ENCODE measurements at regions not wholly inside any gene's neighbourhood (a gene's known extent, or its start where the extent isn't known, plus 50 kb on each side); places are given as distances from the start of the nearest gene placed in this dataset.

GRCh38 chr11:13868710-13869397, 93.7 kb upstream of the SPON1 start:
- Histone ChIP-seq H3F3A (ENCODE audit: low read length, unreplicated experiment) (no peaks in the 10 kb centered on the region), H3K4me2 (ENCODE audit: low read length) (peak overlapping the region; percentile 20), H2AFZ (ENCODE audit: low read length) (no peak overlapping the region), H3K9me2 (replicated peaks; ENCODE audit: low read length) (no peaks in the 10 kb centered on the region), H4K20me1 (ENCODE audit: low read length) (no peaks in the 10 kb centered on the region), H3K9ac (ENCODE audit: low read length) (peak overlapping the region; percentile 29; the same call in 1 of the 2 replicates), H3K27ac (ENCODE audit: low read length) (peak overlapping the region; percentile 90), H3K27me3 (ENCODE audit: low read length) (no peaks in the 10 kb centered on the region), H3K9me3 (ENCODE audit: low read length) (no peaks in the 10 kb centered on the region), H3K79me2 (ENCODE audit: low read length) (no peaks in the 10 kb centered on the region), H3K4me3 (ENCODE audit: low read length) (no peak overlapping the region), H3K36me3 (ENCODE audit: low read depth, low read length) (no peaks in the 10 kb centered on the region), H3K4me1 (ENCODE audit: insufficient read depth, low read length) (peaks cover 19% of the 10 kb centered on the region)
- POLR2A ChIA-PET (ENCODE audit: unreplicated experiment) = no interaction called here
- CTCF ChIA-PET = no interaction called here
- ATAC-seq = peak; percentile 65
- TF ChIP-seq EZH2phosphoT487 (IDR thresholded peaks at IDR 0.05; ENCODE audit: borderline replicate concordance, low read length) (no peak), EZH2 (IDR thresholded peaks at IDR 0.05; ENCODE audit: low read length, unreplicated experiment) (no peak), CTCF (conservative IDR thresholded peaks at IDR 0.05; ENCODE audit: low read depth, low read length) (no peak)
- peak; percentile 86 for DNase-seq
- no TSS peak for BruUV-seq (replicated peaks)
- intact Hi-C loops (cut with micrococcal nuclease) = loop anchor here (10.0 kb wide), 1 partner anchor 204 kb away; the partner anchor contains the start of gene FAR1

GRCh38 chr11:13869398-13869886, 93.1 kb upstream of the SPON1 start:
- BruUV-seq (replicated peaks) = no TSS peak
- TF ChIP-seq EZH2phosphoT487 (IDR thresholded peaks at IDR 0.05; ENCODE audit: borderline replicate concordance, low read length) (no peak), CTCF (conservative IDR thresholded peaks at IDR 0.05; ENCODE audit: low read depth, low read length) (no peak), EZH2 (IDR thresholded peaks at IDR 0.05; ENCODE audit: low read length, unreplicated experiment) (no peak)
- Histone ChIP-seq H3K9me2 (replicated peaks; ENCODE audit: low read length) (no peaks in the 10 kb centered on the region), H2AFZ (ENCODE audit: low read length) (no peak overlapping the region), H3K9ac (ENCODE audit: low read length) (peak overlapping the region; percentile 67), H3K4me3 (ENCODE audit: low read length) (no peak overlapping the region), H3K4me2 (ENCODE audit: low read length) (peak overlapping the region; percentile 20), H3F3A (ENCODE audit: low read length, unreplicated experiment) (no peaks in the 10 kb centered on the region), H3K9me3 (ENCODE audit: low read length) (no peaks in the 10 kb centered on the region), H3K36me3 (ENCODE audit: low read depth, low read length) (no peaks in the 10 kb centered on the region), H3K27ac (ENCODE audit: low read length) (peak overlapping the region; percentile 90), H3K27me3 (ENCODE audit: low read length) (no peaks in the 10 kb centered on the region), H3K4me1 (ENCODE audit: insufficient read depth, low read length) (peaks cover 24% of the 10 kb centered on the region), H3K79me2 (ENCODE audit: low read length) (no peaks in the 10 kb centered on the region), H4K20me1 (ENCODE audit: low read length) (no peaks in the 10 kb centered on the region)
- ATAC-seq (no peak), DNase-seq (no peak)
- intact Hi-C loops (cut with micrococcal nuclease) = loop anchor here (10.0 kb wide), 1 partner anchor 205 kb away; the partner anchor contains the start of gene FAR1
- ChIA-PET CTCF (no interaction called here), POLR2A (ENCODE audit: unreplicated experiment) (no interaction called here)

GRCh38 chr11:13874597-13874996, 87.9 kb upstream of the SPON1 start:
- peaks cover 16% of the 10 kb centered on the region for H3K4me1 ChIP-seq (ENCODE audit: insufficient read depth, low read length)
- H3K27me3 ChIP-seq (ENCODE audit: low read length) = no peaks in the 10 kb centered on the region
- H2AFZ ChIP-seq (ENCODE audit: low read length) = no peak overlapping the region
- intact Hi-C loops (cut with micrococcal nuclease) = no loop called here
- DNase-seq = no peak
- BruUV-seq (replicated peaks) = no TSS peak
- H3K27ac ChIP-seq (ENCODE audit: low read length) = no peak overlapping the region
- H3K79me2 ChIP-seq (ENCODE audit: low read length) = no peaks in the 10 kb centered on the region
- H3K4me2 ChIP-seq (ENCODE audit: low read length) = no peak overlapping the region
- H3K36me3 ChIP-seq (ENCODE audit: low read depth, low read length) = no peaks in the 10 kb centered on the region
- ATAC-seq = no peak
- no peaks in the 10 kb centered on the region for H3K9me2 ChIP-seq (replicated peaks; ENCODE audit: low read length)
- ChIA-PET CTCF (no interaction called here), POLR2A (ENCODE audit: unreplicated experiment) (no interaction called here)
- no peaks in the 10 kb centered on the region for H3F3A ChIP-seq (ENCODE audit: low read length, unreplicated experiment)
- TF ChIP-seq EZH2phosphoT487 (IDR thresholded peaks at IDR 0.05; ENCODE audit: borderline replicate concordance, low read length) = no peak
- TF ChIP-seq EZH2 (IDR thresholded peaks at IDR 0.05; ENCODE audit: low read length, unreplicated experiment) = no peak
- H4K20me1 ChIP-seq (ENCODE audit: low read length) = no peaks in the 10 kb centered on the region
- no peak overlapping the region for H3K4me3 ChIP-seq (ENCODE audit: low read length)
- H3K9ac ChIP-seq (ENCODE audit: low read length) = no peak overlapping the region
- H3K9me3 ChIP-seq (ENCODE audit: low read length) = no peaks in the 10 kb centered on the region

All from PC-3 (cell line).